Fibroblast of lung (primary cell): ENCODE measurements at regions not wholly inside any gene's neighbourhood (a gene's known extent, or its start where the extent isn't known, plus 50 kb on each side); places are given as distances from the start of the nearest gene placed in this dataset.

ENCODE experiments used
- DNase-seq, 2 donors: peaks; one replicate each; pipeline versions ENCODE4 v3.0.0 to v3.0.0-alpha.2; 2010; ENCODE audit warnings: low read depth in 2 of 2
- H2AFZ ChIP-seq: 2 replicates; pipeline ENCODE4 v1.5.1; 2012; ENCODE audit warnings: low read length, control low read depth, inconsistent platforms
- H3K27ac ChIP-seq: 2 replicates; pipeline ENCODE4 v1.5.1; 2011; ENCODE audit warnings: low read length, control low read depth; ENCODE audit not compliant: insufficient read depth
- H3K27me3 ChIP-seq: 2 replicates; pipeline ENCODE4 v1.5.1; 2011; ENCODE audit warnings: mild to moderate bottlenecking, low read length; ENCODE audit not compliant: control insufficient read depth, insufficient read depth
- H3K36me3 ChIP-seq: 2 replicates; pipeline ENCODE4 v1.5.1; 2011; ENCODE audit warnings: low read length; ENCODE audit not compliant: control insufficient read depth, insufficient read depth
- H3K4me1 ChIP-seq: 2 replicates; pipeline ENCODE4 v1.5.1; 2011; ENCODE audit warnings: low read length; ENCODE audit not compliant: control insufficient read depth, insufficient read depth; ENCODE audit errors: extremely low read depth
- H3K4me2 ChIP-seq: 2 replicates; pipeline ENCODE4 v1.5.1; 2011; ENCODE audit warnings: low read length, control low read depth; ENCODE audit not compliant: insufficient read depth; ENCODE audit errors: extremely low read depth
- H3K4me3 ChIP-seq, 4 experiments: fragments of 200-600 bp in 1 of 4; sonication (generic) in 1 of 4; replicated peaks in 1 of 4; 2 replicates each; pipeline ENCODE4 v1.5.1; 2011 to 2016; ENCODE audit warnings: low read length in 4 of 4, low read depth in 3 of 4, mild to moderate bottlenecking in 3 of 4, control low read depth in 2 of 4, inconsistent platforms in 1 of 4, mixed read lengths in 1 of 4; ENCODE audit not compliant: insufficient read depth in 1 of 4; ENCODE audit errors: control extremely low read depth in 1 of 4
- H3K79me2 ChIP-seq: 2 replicates; pipeline ENCODE4 v1.5.1; 2012; ENCODE audit warnings: mild to moderate bottlenecking, low read length, inconsistent platforms; ENCODE audit not compliant: control insufficient read depth, insufficient read depth
- H3K9ac ChIP-seq: 2 replicates; pipeline ENCODE4 v1.5.1; 2011; ENCODE audit warnings: mild to moderate bottlenecking, low read length, control low read depth; ENCODE audit not compliant: insufficient read depth
- H3K9me3 ChIP-seq: 2 replicates; pipeline ENCODE4 v1.5.1; 2012; ENCODE audit warnings: low read depth, low read length; ENCODE audit not compliant: control insufficient read depth, insufficient read depth
- H4K20me1 ChIP-seq: 2 replicates; pipeline ENCODE4 v1.5.1; 2011; ENCODE audit warnings: low read length; ENCODE audit not compliant: control insufficient read depth, insufficient read depth; ENCODE audit errors: extremely low read depth
- CTCF ChIP-seq, 2 donors: IDR thresholded peaks in 1 of 2; conservative IDR thresholded peaks in 1 of 2; 1 replicate in 1 of 2; 2 replicates in 1 of 2; pipeline ENCODE4 v1.5.1; 2011 to 2012; ENCODE audit warnings: low read length in 2 of 2, control low read depth in 1 of 2, inconsistent platforms in 1 of 2, low read depth in 1 of 2, mild to moderate bottlenecking in 1 of 2
- EZH2 ChIP-seq: IDR thresholded peaks from 2 replicates; pipeline ENCODE4 v1.5.1; 2012; ENCODE audit warnings: low read length, control low read depth, mild to moderate bottlenecking; ENCODE audit errors: missing control alignments

- Histone ChIP-seq H3K9ac (no peak overlapping the region), H3K4me3 (no peak overlapping the region), H3K27ac (no peak overlapping the region), H2AFZ (no peak overlapping the region), H3K4me2 (no peak overlapping the region), H4K20me1 (no peaks in the 10 kb centered on the region), H3K79me2 (no peaks in the 10 kb centered on the region), H3K27me3 (no peaks in the 10 kb centered on the region), H3K4me1 (no peaks in the 10 kb centered on the region), H3K36me3 (no peaks in the 10 kb centered on the region), H3K9me3 (no peaks in the 10 kb centered on the region)
- DNase-seq: no peak
- TF ChIP-seq EZH2: no peak
- no peak for TF ChIP-seq CTCF (conservative IDR thresholded peaks at IDR 0.05 in 1 of 2, IDR thresholded peaks at IDR 0.05 in 1 of 2; ENCODE audit: low read depth in 1 of 2, low read length in 2 of 2)
These were observed 50.3 kb upstream of the DENND1B start for GRCh38 chr1:197825541-197825940.
